ENCODE measurements at regions not wholly inside any gene's neighbourhood (a gene's known extent, or its start where the extent isn't known, plus 50 kb on each side); places are given as distances from the start of the nearest gene placed in this dataset.
"Not testable (repeated sequence)": the region's sequence is repeated elsewhere in the genome, so short reads cannot be mapped to it uniquely, and the experiment has no call there.

DNA sequence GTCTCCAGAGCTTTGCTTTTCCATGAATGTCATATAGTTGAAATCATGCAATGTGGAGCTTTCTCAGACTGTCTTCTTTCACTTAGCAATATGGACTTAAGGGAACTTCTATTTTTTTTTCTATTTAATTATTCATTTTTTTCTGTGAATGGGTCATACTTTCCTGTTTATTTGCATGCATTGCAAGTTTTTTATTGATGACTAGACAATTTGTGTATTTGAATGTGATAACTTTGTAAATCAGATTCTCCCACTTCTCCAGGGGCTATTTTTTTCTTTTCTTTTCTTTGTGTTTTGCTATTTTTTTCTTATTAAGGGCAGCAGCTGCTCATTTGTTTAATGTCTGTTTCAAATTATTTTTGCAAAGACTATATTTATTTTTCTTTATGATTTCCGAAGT, 1019.8 kb upstream of the ATXN7L3B start:
- no peak for DNase-seq (ENCODE audit: low spot score)

GRCh38 chr12:73529231-73529630, 1008.4 kb upstream of the ATXN7L3B start:
- no peak for DNase-seq (ENCODE audit: low spot score)

- DNase-seq (ENCODE audit: low spot score): no peak
Measured at GRCh38 chr12:73529954-73530353, 1007.7 kb upstream of the ATXN7L3B start.

DNA sequence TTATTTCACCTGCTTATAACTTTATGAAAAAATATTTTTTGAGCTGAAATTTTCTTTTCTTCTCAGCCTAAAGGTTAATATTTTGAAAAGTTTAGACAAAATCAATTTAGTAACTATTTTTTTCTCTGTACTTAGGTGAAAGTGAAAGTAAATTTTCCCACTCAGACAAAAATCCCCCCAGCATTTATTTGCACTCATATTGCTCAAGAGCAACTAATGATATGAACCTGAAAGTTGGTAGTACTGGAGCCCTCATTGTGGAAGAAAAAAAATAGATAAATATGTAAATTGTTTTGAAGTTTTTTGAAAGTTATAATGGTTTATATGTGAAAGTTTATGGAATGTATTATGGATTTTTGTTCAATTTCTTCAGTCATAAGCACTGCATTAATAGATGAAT, 1005.9 kb upstream of the ATXN7L3B start:
- DNase-seq (ENCODE audit: low spot score): no peak

GRCh38 chr12:73547421-73547820, 990.2 kb upstream of the ATXN7L3B start:
- no peak for DNase-seq (ENCODE audit: low spot score)

DNA sequence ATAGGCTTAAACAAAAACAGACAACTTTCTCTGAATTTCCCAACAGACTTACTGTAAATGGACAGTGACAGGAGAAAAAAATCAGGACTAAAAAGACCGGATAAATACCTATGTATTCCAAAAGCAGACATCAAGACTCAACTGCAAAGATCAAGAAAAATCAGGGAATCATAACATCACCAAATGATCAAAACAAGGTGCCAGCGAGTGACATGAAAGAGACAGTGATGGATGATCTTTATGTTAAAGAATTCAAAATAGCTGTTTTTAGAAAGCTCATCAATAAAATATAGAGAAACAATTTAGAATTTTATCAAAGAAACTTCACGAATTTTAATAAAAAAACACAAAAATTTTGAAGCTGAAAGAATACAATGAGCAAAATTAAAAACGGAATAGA, 952.5 kb upstream of the ATXN7L3B start:
- no peak for DNase-seq (ENCODE audit: low spot score)

GRCh38 chr12:73589220-73589619, 948.4 kb upstream of the ATXN7L3B start:
- no peak for DNase-seq (ENCODE audit: low spot score)

GRCh38 chr12:73598626-73599025, 939.0 kb upstream of the ATXN7L3B start:
- DNase-seq (ENCODE audit: low spot score): no peak

- DNase-seq (ENCODE audit: low spot score): no peak
Measured at GRCh38 chr12:73599268-73599667, 938.4 kb upstream of the ATXN7L3B start.

GRCh38 chr12:73605925-73606324, 931.7 kb upstream of the ATXN7L3B start:
- DNase-seq (ENCODE audit: low spot score): not testable (repeated sequence)

DNA sequence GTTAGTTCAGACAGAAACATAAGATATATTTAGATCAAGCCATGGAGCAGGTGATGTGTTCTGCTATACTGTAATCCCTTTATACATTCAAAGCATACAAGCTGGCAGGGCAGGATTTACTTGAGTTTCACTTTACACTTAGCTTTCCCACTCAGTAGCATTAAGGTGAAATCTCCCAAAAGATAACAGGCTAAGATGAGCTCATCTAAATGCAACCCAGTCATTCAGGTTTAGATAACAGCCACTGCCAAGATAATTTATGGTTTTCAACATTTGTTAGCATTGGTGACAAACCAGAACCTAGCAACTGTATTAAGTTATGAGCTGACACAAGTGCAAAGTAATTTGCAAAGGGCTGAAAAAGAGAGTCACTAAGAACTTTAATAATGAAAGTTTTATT, 925.1 kb upstream of the ATXN7L3B start:
- DNase-seq (ENCODE audit: low spot score): no peak

DNA sequence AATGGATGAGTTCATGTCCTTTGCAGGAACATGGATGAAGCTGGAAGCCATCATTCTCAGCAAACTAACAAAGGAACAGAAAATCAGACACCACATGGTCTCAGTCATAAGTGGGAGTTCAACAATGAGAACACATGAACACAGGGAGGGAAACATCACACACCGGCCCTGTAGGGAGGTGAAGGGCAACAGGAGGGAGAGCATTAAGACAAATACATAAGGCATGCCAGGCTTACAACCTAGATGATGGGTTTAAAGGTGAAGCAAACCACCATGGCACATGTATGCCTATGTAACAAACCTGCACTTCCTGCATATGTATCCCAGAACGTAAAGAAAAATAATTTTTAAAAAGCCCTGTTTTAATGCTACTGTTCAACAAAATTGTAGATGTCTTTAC, 914.2 kb upstream of the ATXN7L3B start:
- DNase-seq (ENCODE audit: low spot score): no peak

GRCh38 chr12:73625226-73625625, 912.4 kb upstream of the ATXN7L3B start:
- no peak for DNase-seq (ENCODE audit: low spot score)

GRCh38 chr12:73629171-73629570, 908.5 kb upstream of the ATXN7L3B start:
- DNase-seq (ENCODE audit: low spot score): no peak

DNA sequence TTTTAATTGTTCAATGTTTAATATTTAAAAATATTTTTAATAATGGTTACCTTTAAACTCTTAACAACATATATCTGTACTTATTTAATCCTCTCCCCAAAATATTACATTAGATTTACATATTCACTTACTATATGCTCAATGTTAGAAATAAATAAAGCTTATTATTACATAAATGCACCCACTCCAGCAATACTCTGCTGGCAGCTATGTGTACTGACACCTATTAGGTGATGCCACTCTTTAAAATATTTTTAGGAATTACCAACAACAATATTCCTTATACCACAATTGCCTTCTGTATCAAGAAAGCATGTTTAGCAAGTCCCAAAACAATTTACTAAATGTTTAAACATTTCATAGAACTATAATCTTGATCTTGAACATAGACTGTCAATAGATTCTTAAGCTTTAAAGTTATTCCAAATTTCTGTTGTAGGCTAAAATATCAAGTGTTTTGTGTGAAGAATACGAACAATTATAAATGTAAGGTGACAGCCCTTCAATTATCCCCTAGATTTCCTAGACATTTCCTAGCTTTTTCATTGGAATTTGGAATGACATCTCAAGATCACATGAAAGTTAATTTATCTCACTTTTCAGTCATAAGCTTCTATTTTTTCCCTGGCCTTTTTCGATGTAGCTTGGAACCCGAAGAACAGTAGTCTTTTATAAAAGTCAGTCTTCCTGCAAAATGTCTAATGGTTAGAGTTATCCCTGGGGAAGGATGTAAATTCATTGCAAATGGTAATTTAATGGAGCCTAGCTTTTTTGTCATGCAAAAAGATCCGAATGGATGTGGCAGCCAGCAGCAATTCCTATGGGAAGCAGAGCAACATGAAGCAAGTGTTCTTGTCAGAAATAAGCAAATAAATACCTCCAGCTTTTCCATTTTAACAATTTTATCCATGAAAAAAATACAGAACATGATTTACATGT, 907.5 kb upstream of the ATXN7L3B start:
- DNase-seq (ENCODE audit: low spot score): no peak

DNA sequence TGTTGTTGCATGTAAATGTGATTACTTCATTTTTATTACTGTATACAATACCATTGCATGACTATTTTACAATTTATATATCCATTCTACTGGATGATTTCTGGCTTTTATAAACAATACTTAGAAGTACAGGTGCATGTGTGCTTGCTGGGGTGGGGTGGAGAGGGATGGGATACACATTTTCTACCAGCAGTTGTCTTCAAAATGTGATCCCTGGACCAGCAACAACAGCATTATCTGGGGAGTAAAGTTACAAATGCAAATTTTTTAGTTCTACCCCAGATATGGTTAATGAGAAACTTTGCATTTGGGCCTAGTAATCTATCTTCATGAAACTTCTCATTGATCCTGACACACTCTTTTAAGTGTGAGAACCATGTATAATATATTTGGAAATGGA, 905.4 kb upstream of the ATXN7L3B start:
- no peak for DNase-seq (ENCODE audit: low spot score)

GRCh38 chr12:73632661-73633060, 905.0 kb upstream of the ATXN7L3B start:
- DNase-seq (ENCODE audit: low spot score): no peak

GRCh38 chr12:73639397-73639796, 898.2 kb upstream of the ATXN7L3B start:
- not testable (repeated sequence) for DNase-seq (ENCODE audit: low spot score)

- no peak for DNase-seq (ENCODE audit: low spot score)
Measured at GRCh38 chr12:73656375-73656774, 881.3 kb upstream of the ATXN7L3B start.

DNA sequence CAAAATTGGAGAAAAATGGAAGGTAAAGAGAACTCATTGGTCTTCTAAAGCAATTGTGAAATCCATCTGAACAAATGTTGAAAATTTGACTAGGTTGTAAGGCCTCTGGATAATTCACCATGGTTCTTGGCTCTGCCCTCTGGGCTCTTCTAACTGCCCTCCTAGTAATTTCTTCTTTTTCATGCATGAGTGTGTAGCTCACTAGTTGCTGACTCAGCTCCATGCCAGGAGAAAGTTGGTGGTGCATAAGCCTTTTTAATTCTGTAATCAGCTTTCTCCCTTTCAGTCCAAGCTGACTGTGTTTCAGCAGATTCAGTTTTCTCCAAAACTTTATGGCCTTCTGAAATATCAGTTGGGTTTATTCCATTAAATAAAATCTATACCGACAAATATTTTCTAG, 877.8 kb upstream of the ATXN7L3B start:
- no peak for DNase-seq (ENCODE audit: low spot score)

- DNase-seq (ENCODE audit: low spot score): no peak
Measured at GRCh38 chr12:73665193-73665592, 872.4 kb upstream of the ATXN7L3B start.

GRCh38 chr12:73671550-73671949, 866.1 kb upstream of the ATXN7L3B start:
- peak; percentile 19 for DNase-seq (ENCODE audit: low spot score)

DNA sequence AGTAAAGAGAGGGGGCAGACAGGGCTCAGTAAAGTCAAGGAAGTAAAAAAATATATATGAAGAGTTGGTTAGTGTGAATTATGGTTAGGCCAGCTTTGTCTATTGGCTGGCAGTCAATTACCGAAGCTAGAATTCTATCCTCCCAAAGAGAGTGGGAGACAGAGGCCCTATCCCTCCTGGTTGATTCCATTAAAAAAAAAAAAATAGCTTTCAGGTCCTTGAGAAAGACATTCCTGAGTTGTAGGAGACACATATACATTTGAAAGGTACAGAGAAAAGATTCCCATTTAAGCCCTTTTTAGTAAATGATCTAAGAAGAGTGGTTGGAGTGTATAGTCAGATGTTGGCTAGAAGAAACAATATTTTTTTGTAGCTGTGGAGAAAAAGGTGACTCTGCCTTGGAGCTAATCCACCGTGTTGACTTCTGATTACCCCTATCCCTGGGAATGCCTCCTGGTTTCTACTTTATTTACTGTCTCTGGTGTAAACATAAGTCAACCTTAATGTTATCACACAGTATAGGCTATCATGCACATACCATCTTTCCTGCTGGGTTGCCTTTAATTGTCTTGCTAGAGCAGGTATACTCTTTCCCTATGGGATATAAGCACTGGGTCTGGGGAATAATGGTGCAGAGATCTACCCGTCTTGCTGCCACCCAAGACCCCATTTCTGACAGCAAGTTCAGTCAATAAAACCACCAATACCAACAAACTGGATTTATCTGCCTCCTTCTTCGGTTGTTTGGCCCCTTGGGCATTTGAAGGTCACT, 859.9 kb upstream of the ATXN7L3B start:
- no peak for DNase-seq (ENCODE audit: low spot score)
